ENCODE measurements at regions not wholly inside any gene's neighbourhood (a gene's known extent, or its start where the extent isn't known, plus 50 kb on each side); places are given as distances from the start of the nearest gene placed in this dataset.

- TF ChIP-seq AR (CRISPR knock-in tag; IDR thresholded peaks at IDR 0.05) = no peak
- no peak for TF ChIP-seq NFE2L1 (CRISPR knock-in tag; IDR thresholded peaks at IDR 0.05)
- TF ChIP-seq ZMAT4 (CRISPR knock-in tag; IDR thresholded peaks at IDR 0.05) = no peak
- no peak for TF ChIP-seq NR2C2 (CRISPR knock-in tag; IDR thresholded peaks at IDR 0.05)
- TF ChIP-seq ATF3 (CRISPR knock-in tag; conservative IDR thresholded peaks at IDR 0.05) = no peak
- no peak for TF ChIP-seq AFF4 (CRISPR knock-in tag; IDR thresholded peaks at IDR 0.05; ENCODE audit: borderline replicate concordance)
- no peak for TF ChIP-seq ZNF396 (CRISPR knock-in tag; IDR thresholded peaks at IDR 0.05; ENCODE audit: borderline replicate concordance)
- no peak for TF ChIP-seq CREM (CRISPR knock-in tag; IDR thresholded peaks at IDR 0.05)
These were observed 359.8 kb downstream of the PCNX1 start (continued) for GRCh38 chr14:71267007-71267513.

- no peak overlapping the region for H3K4me3 Mint-ChIP-seq
- POLR2A ChIA-PET = no interaction called here
- peaks cover 59% of the 10 kb centered on the region for H3K9me3 Mint-ChIP-seq
- ATAC-seq (no peak), DNase-seq (ENCODE audit: low spot score) (no peak)
- no peak overlapping the region for H3K27ac Mint-ChIP-seq
- TF ChIP-seq ZNF416 (CRISPR knock-in tag; IDR thresholded peaks at IDR 0.05) = no peak
- TF ChIP-seq FOXJ3 (CRISPR knock-in tag; IDR thresholded peaks at IDR 0.05; ENCODE audit: borderline replicate concordance) = no peak
- TF ChIP-seq PRDM15 (CRISPR knock-in tag; IDR thresholded peaks at IDR 0.05) = no peak
- TF ChIP-seq ZNF281 (CRISPR knock-in tag; IDR thresholded peaks at IDR 0.05) = no peak
- TF ChIP-seq ZNF512 (CRISPR knock-in tag; IDR thresholded peaks at IDR 0.05; ENCODE audit: borderline replicate concordance) = no peak
- TF ChIP-seq IRF2 (CRISPR knock-in tag; IDR thresholded peaks at IDR 0.05; ENCODE audit: borderline replicate concordance, low read depth) = no peak
- no peak for TF ChIP-seq ZNF671 (CRISPR knock-in tag; IDR thresholded peaks at IDR 0.05)
- TF ChIP-seq NR3C1 (CRISPR knock-in tag; conservative IDR thresholded peaks at IDR 0.05; ENCODE audit: low read depth) = no peak
- H3K27me3 Mint-ChIP-seq (ENCODE audit: low read depth) = peaks cover 9% of the 10 kb centered on the region
- H3K36me3 Mint-ChIP-seq = peaks cover 35% of the 10 kb centered on the region
- CTCF ChIA-PET = no interaction called here
- peaks cover 7% of the 10 kb centered on the region for H3K4me1 Mint-ChIP-seq
These were observed 360.4 kb downstream of the PCNX1 start for GRCh38 chr14:71267691-71268090.

Data from WTC11 (cell line).